ENCODE measurements at regions not wholly inside any gene's neighbourhood (a gene's known extent, or its start where the extent isn't known, plus 50 kb on each side); places are given as distances from the start of the nearest gene placed in this dataset.
"Not testable (repeated sequence)": the region's sequence is repeated elsewhere in the genome, so short reads cannot be mapped to it uniquely, and the experiment has no call there.

- not testable (repeated sequence) for TF ChIP-seq CTCF (IDR thresholded peaks at IDR 0.05 in 2 of 3, conservative IDR thresholded peaks at IDR 0.05 in 1 of 3; ENCODE audit: borderline replicate concordance in 1 of 3, insufficient read depth in 1 of 3, low read depth in 2 of 3, low read length in 2 of 3); EZH2 (IDR thresholded peaks at IDR 0.05); POLR2A (IDR thresholded peaks at IDR 0.05; ENCODE audit: borderline replicate concordance, extremely low read depth, insufficient read depth, insufficient read length); CBX3 (IDR thresholded peaks at IDR 0.05; ENCODE audit: low read depth); CEBPB (IDR thresholded peaks at IDR 0.05; ENCODE audit: low read depth); EZH2phosphoT487 (IDR thresholded peaks at IDR 0.05; ENCODE audit: borderline replicate concordance); POLR2AphosphoS5 (IDR thresholded peaks at IDR 0.05; ENCODE audit: low read depth, low read length); ZNF274 (IDR thresholded peaks at IDR 0.05; ENCODE audit: low read depth, low read length); JUND (IDR thresholded peaks at IDR 0.05); ZFX (IDR thresholded peaks at IDR 0.05); TCF7L2 (IDR thresholded peaks at IDR 0.05; ENCODE audit: borderline replicate concordance, extremely low read depth, insufficient read depth, insufficient read length)
These were observed 239.7 kb downstream of the YTHDC2 start for GRCh38 chr5:113753182-113753581.
